ENCODE measurements at regions not wholly inside any gene's neighbourhood (a gene's known extent, or its start where the extent isn't known, plus 50 kb on each side); places are given as distances from the start of the nearest gene placed in this dataset.

- Histone ChIP-seq H3K4ac (ENCODE audit: low read depth, low read length) (no peak overlapping the region), H3K18ac (ENCODE audit: insufficient read length, low read depth, low read length) (no peak overlapping the region), H3K9me3 (ENCODE audit: control insufficient read depth, low read depth, low read length) (no peaks in the 10 kb centered on the region), H2BK15ac (ENCODE audit: low read depth, low read length) (no peak overlapping the region), H2BK12ac (ENCODE audit: insufficient read length, low read depth, low read length) (no peak overlapping the region), H3T11ph (ENCODE audit: low read length) (no peak overlapping the region), H3K4me1 (ENCODE audit: insufficient read depth, low read length) (no peaks in the 10 kb centered on the region), H3K27ac (ENCODE audit: insufficient read length, low read depth, low read length) (no peak overlapping the region), H4K20me1 (ENCODE audit: control insufficient read depth, insufficient read depth, insufficient read length) (no peaks in the 10 kb centered on the region), H2BK5ac (ENCODE audit: insufficient read length, low read length) (no peak overlapping the region), H3K79me2 (ENCODE audit: insufficient read depth, low read length) (no peaks in the 10 kb centered on the region), H2AK5ac (ENCODE audit: insufficient read length, low read length) (no peak overlapping the region), H2AFZ (ENCODE audit: low read length) (no peak overlapping the region), H2BK120ac (ENCODE audit: low read depth, low read length, poor library complexity, severe bottlenecking) (no peak overlapping the region), H3K14ac (ENCODE audit: insufficient read depth, low read length) (no peak overlapping the region), H3K23ac (ENCODE audit: insufficient read length, low read depth, low read length) (no peak overlapping the region), H2BK20ac (ENCODE audit: low read depth, low read length, poor library complexity, severe bottlenecking) (no peak overlapping the region), H3K56ac (ENCODE audit: insufficient read length, low read depth, low read length) (no peak overlapping the region), H4K8ac (replicated peaks; ENCODE audit: insufficient read length, low read depth, low read length) (no peak overlapping the region), H3K79me1 (ENCODE audit: insufficient read depth, low read depth, low read length, poor library complexity, severe bottlenecking) (no peaks in the 10 kb centered on the region), H3K27me3 (ENCODE audit: insufficient read depth, low read length) (no peaks in the 10 kb centered on the region), H4K5ac (ENCODE audit: insufficient read length, low read depth, low read length) (no peak overlapping the region), H3K23me2 (ENCODE audit: insufficient read length, low read depth, low read length, poor library complexity, severe bottlenecking) (no peaks in the 10 kb centered on the region), H4K91ac (ENCODE audit: insufficient read length, low read depth, low read length) (no peak overlapping the region), H3K9ac (ENCODE audit: extremely low read depth, insufficient read length, low read length) (no peak overlapping the region), H3K4me2 (ENCODE audit: insufficient read depth, insufficient read length, low read length) (no peak overlapping the region)
- H3K27ac Mint-ChIP-seq: no peak overlapping the region
- no peaks in the 10 kb centered on the region for H3K9me3 Mint-ChIP-seq
- H3K36me3 Mint-ChIP-seq (ENCODE audit: insufficient read depth in 1 of 3, low read depth in 3 of 3): no peaks in the 10 kb centered on the region
- no CpG with 5 or more reads among the region's 3 CpGs for WGBS (ENCODE audit: extremely low coverage, insufficient read length, low lambda C conversion rate)
- peaks cover 13 to 18% of the 10 kb centered on the region in 2 experiments for H3K4me1 Mint-ChIP-seq
- no peak for TF ChIP-seq CTCF (conservative IDR thresholded peaks at IDR 0.05)
- no peaks in the 10 kb centered on the region for H3K27me3 Mint-ChIP-seq (ENCODE audit: low read depth)
- DNase-seq: no peak
- no peak overlapping the region for H3K4me3 Mint-ChIP-seq
Measured at GRCh38 chr6:9085054-9085708, 649.8 kb upstream of the SLC35B3 start.

Data from H9 (cell line).